ENCODE measurements at regions not wholly inside any gene's neighbourhood (a gene's known extent, or its start where the extent isn't known, plus 50 kb on each side); places are given as distances from the start of the nearest gene placed in this dataset.

DNA sequence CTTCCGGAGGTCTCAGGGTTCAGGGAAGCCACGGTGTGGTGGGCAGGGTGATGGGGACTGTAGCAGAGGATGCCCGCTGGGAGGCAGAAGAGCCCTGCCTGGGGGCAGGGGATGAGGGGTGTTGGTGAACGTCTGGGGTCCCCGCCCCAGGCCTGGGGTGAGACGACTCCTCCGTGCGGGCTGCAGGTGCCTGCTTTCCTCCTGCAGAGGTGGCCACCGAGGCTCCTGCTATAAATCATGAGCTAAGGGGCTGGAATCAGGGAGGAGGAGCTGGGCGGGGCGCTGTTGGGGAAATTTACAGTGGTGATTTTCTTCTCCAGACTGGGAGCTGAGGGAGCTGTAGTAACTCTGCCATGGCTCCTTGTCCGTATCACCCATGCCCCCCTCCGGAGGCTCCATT is 167.0 kb downstream of the MRM1 start:
- H3K36me3 ChIP-seq (ENCODE audit: insufficient read depth) = no peaks in the 10 kb centered on the region
- DNase-seq (ENCODE audit: low spot score) = peak; percentile 68

DNA sequence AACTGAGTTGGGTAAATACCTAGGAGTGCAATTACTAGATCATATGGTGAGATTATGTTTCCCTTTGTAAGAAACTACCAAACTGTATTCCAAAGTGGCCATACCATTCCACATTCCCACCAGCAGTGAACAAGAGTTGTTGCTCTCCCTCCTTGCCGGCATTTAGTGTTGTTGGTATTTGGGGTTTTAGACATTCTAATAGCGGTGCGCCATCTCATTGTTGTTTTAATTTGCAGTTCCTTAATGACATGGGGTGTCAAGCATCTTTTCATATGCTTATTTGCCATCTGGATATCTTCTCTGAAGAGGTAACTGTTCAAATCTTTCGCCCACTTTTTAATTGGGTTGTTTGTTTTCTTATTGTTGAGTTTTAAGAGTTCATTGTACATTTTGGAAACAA is 164.2 kb upstream of the LHX1 start:
- Mint-ChIP-seq H3K4me3 (peak overlapping the region; percentile 41), H3K9me3 (no peaks in the 10 kb centered on the region; the same call in 2 of the 3 replicates), H3K27ac (no peak overlapping the region), H3K36me3 (ENCODE audit: low read depth) (no peaks in the 10 kb centered on the region), H3K4me1 (peaks cover 58% of the 10 kb centered on the region), H3K27me3 (ENCODE audit: insufficient read depth, low read depth, poor library complexity) (peaks cover 11% of the 10 kb centered on the region)
- Histone ChIP-seq H3K9me2 (ENCODE audit: insufficient read depth) (no peaks in the 10 kb centered on the region), H4K20me1 (replicated peaks; ENCODE audit: insufficient read depth) (no peaks in the 10 kb centered on the region), H3K4me3 (peak overlapping the region; percentile 14; the same call in 1 of the 2 replicates), H3F3A (replicated peaks; ENCODE audit: low read depth) (no peaks in the 10 kb centered on the region), H3K36me3 (ENCODE audit: insufficient read depth) (no peaks in the 10 kb centered on the region), H3K4me2 (peak overlapping the region; percentile 50), H3K27ac (ENCODE audit: low read depth) (no peak overlapping the region; the same call in 1 of the 2 replicates), H3K27me3 (ENCODE audit: insufficient read depth) (peaks cover 5% of the 10 kb centered on the region; the same call in 1 of the 2 replicates), H3K79me2 (replicated peaks; ENCODE audit: insufficient read depth) (no peaks in the 10 kb centered on the region), H2AFZ (no peak overlapping the region), H3K4me1 (ENCODE audit: insufficient read depth) (peaks cover 54% of the 10 kb centered on the region)
- peak; percentile 76 for DNase-seq (ENCODE audit: low spot score)
- ATAC-seq = peak; percentile 61
- TF ChIP-seq CREB1 (CRISPR knock-in tag; IDR thresholded peaks at IDR 0.05; ENCODE audit: low read depth) (0 out of 2 replicates have a peak, but pooled peaks have one; percentile 27), ZNF114 (CRISPR knock-in tag; IDR thresholded peaks at IDR 0.05) (no peak), JUNB (IDR thresholded peaks at IDR 0.05; ENCODE audit: unreplicated experiment) (no peak)
- TF ChIP-seq, protein P1, sequence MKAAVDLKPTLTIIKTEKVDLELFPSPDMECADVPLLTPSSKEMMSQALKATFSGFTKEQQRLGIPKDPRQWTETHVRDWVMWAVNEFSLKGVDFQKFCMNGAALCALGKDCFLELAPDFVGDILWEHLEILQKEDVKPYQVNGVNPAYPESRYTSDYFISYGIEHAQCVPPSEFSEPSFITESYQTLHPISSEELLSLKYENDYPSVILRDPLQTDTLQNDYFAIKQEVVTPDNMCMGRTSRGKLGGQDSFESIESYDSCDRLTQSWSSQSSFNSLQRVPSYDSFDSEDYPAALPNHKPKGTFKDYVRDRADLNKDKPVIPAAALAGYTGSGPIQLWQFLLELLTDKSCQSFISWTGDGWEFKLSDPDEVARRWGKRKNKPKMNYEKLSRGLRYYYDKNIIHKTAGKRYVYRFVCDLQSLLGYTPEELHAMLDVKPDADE (IDR thresholded peaks at IDR 0.05) = no peak

More for the DNA sequence above, 167.0 kb downstream of the MRM1 start:
- Histone ChIP-seq H3F3A (replicated peaks; ENCODE audit: low read depth) (no peaks in the 10 kb centered on the region), H3K4me3 (no peak overlapping the region), H4K20me1 (replicated peaks; ENCODE audit: insufficient read depth) (no peaks in the 10 kb centered on the region), H3K27me3 (ENCODE audit: insufficient read depth) (no peaks in the 10 kb centered on the region), H3K4me2 (no peak overlapping the region), H3K4me1 (ENCODE audit: insufficient read depth) (peaks cover 28% of the 10 kb centered on the region), H3K79me2 (replicated peaks; ENCODE audit: insufficient read depth) (no peaks in the 10 kb centered on the region), H2AFZ (no peak overlapping the region), H3K27ac (ENCODE audit: low read depth) (no peak overlapping the region), H3K9me2 (ENCODE audit: insufficient read depth) (no peaks in the 10 kb centered on the region)
- H3K36me3 Mint-ChIP-seq (ENCODE audit: low read depth) = no peaks in the 10 kb centered on the region
- peaks cover 17% of the 10 kb centered on the region for H3K27me3 Mint-ChIP-seq (ENCODE audit: insufficient read depth, low read depth, poor library complexity)
- no peak for TF ChIP-seq EZH2 (IDR thresholded peaks at IDR 0.05; ENCODE audit: low read depth, unreplicated experiment)
- no peak for TF ChIP-seq NANOG (IDR thresholded peaks at IDR 0.05; ENCODE audit: borderline replicate concordance)
- TF ChIP-seq ZNF331 (CRISPR knock-in tag; IDR thresholded peaks at IDR 0.05; ENCODE audit: low read depth) = no peak
- peak; percentile 55 to 83 for TF ChIP-seq CTCF (conservative IDR thresholded peaks at IDR 0.05; ENCODE audit: low read depth in 2 of 2)
- no peak for TF ChIP-seq CREB1 (CRISPR knock-in tag; IDR thresholded peaks at IDR 0.05; ENCODE audit: low read depth)
- TF ChIP-seq, protein P1 (IDR thresholded peaks at IDR 0.05) = no peak
- no peak for TF ChIP-seq STAT1 (IDR thresholded peaks at IDR 0.05; ENCODE audit: unreplicated experiment)
- H3K4me3 Mint-ChIP-seq = no peak overlapping the region
- ATAC-seq = peak; percentile 86
- H3K4me1 Mint-ChIP-seq = peaks cover 31% of the 10 kb centered on the region
- H3K27ac Mint-ChIP-seq = no peak overlapping the region
- H3K9me3 Mint-ChIP-seq = no peaks in the 10 kb centered on the region; the same call in 2 of the 3 replicates

Data from GM23338 (cell line).